ENCODE measurements at regions not wholly inside any gene's neighbourhood (a gene's known extent, or its start where the extent isn't known, plus 50 kb on each side); places are given as distances from the start of the nearest gene placed in this dataset.

- intact Hi-C loops (cut with micrococcal nuclease) (no loop called here), in situ Hi-C loops (cut with MboI; ENCODE audit: low sequenced_read_pairs) (loop anchor here (25.0 kb wide), 1 partner anchor 1556 kb away; no protein-coding TSS in a partner anchor)
- CTCF ChIA-PET, result no interaction called here
Measured at GRCh38 chr4:137131201-137131600, 401.1 kb downstream of the PCDH18 start.

More at GRCh38 chr4:137131201-137131600, 401.1 kb downstream of the PCDH18 start:
- dilution Hi-C loops (cut with HindIII; ENCODE audit: low sequenced_read_pairs, unreplicated experiment), result no loop called here
- H3K27me3 ChIP-seq (ENCODE audit: control insufficient read depth, insufficient read depth, low read length), result no peaks in the 10 kb centered on the region
- ATAC-seq (ENCODE audit: low read depth) (no peak), DNase-seq (no peak)
- no peaks in the 10 kb centered on the region for H3K36me3 ChIP-seq (ENCODE audit: control insufficient read depth, insufficient read depth, low read length)
- H4K8ac ChIP-seq (ENCODE audit: low read depth in 2 of 2, low read length in 2 of 2), result no peak overlapping the region
- no peak overlapping the region for H2BK5ac ChIP-seq (ENCODE audit: low read depth, low read length, poor library complexity, severe bottlenecking)
- H2AK5ac ChIP-seq (ENCODE audit: low read depth, low read length), result no peak overlapping the region
- no peak overlapping the region for H2BK15ac ChIP-seq (ENCODE audit: low read depth, low read length)
- no peak overlapping the region for H3K18ac ChIP-seq (ENCODE audit: low read depth, low read length)
- H3K56ac ChIP-seq (ENCODE audit: extremely low read depth, insufficient read depth, low read length), result no peak overlapping the region
- H3K4me1 ChIP-seq (ENCODE audit: control insufficient read depth, insufficient read depth, low read length), result no peaks in the 10 kb centered on the region
- no peak overlapping the region for H3K4me3 ChIP-seq (ENCODE audit: insufficient read depth, low read depth, low read length)
- H3K23ac ChIP-seq (ENCODE audit: low read depth, low read length), result no peak overlapping the region
- no TSS peak for BruUV-seq (replicated peaks)
- H4K5ac ChIP-seq (ENCODE audit: low read depth, low read length), result no peak overlapping the region
- no peak overlapping the region for H3K9ac ChIP-seq (ENCODE audit: low read depth, low read length)
- no peak overlapping the region for H2AFZ ChIP-seq (replicated peaks; ENCODE audit: low read length, poor library complexity)
- POLR2A ChIA-PET (ENCODE audit: unreplicated experiment), result no interaction called here
- TF ChIP-seq CEBPB (IDR thresholded peaks at IDR 0.05; ENCODE audit: low read depth, low read length), result no peak
- no peak for TF ChIP-seq RAD21 (IDR thresholded peaks at IDR 0.05; ENCODE audit: low read length)
- no peak for TF ChIP-seq MAZ (IDR thresholded peaks at IDR 0.05; ENCODE audit: borderline replicate concordance, low read depth, low read length)
- no peak for TF ChIP-seq SMC3 (IDR thresholded peaks at IDR 0.05; ENCODE audit: low read depth, low read length)
- TF ChIP-seq NFE2L2 (IDR thresholded peaks at IDR 0.05; ENCODE audit: low read depth, low read length), result no peak
- TF ChIP-seq FOS (IDR thresholded peaks at IDR 0.05; ENCODE audit: low read depth, low read length), result no peak
- no peak for TF ChIP-seq ELK1 (IDR thresholded peaks at IDR 0.05; ENCODE audit: borderline replicate concordance, low read depth, low read length)
- no peak for TF ChIP-seq RFX5 (IDR thresholded peaks at IDR 0.05; ENCODE audit: low read depth, low read length)
- TF ChIP-seq USF2 (IDR thresholded peaks at IDR 0.05; ENCODE audit: low read depth, low read length), result no peak
- no peak for TF ChIP-seq CHD1 (IDR thresholded peaks at IDR 0.05; ENCODE audit: low read depth, low read length)
- no peak for TF ChIP-seq MAFK (IDR thresholded peaks at IDR 0.05; ENCODE audit: low read depth, low read length)
- TF ChIP-seq RCOR1 (IDR thresholded peaks at IDR 0.05; ENCODE audit: insufficient replicate concordance, low read length), result no peak
- no peak for TF ChIP-seq CTCF (conservative IDR thresholded peaks at IDR 0.05; ENCODE audit: low read depth, low read length)
- TF ChIP-seq MXI1 (IDR thresholded peaks at IDR 0.05; ENCODE audit: borderline replicate concordance, low read depth, low read length), result no peak
- no peak for TF ChIP-seq POLR2A (IDR thresholded peaks at IDR 0.05; ENCODE audit: low read depth, low read length)
- no peak for TF ChIP-seq BHLHE40 (IDR thresholded peaks at IDR 0.05; ENCODE audit: low read depth, low read length)
- no peak overlapping the region for H3K14ac ChIP-seq (replicated peaks; ENCODE audit: low read depth, low read length)
- no peak overlapping the region for H3K27ac ChIP-seq (ENCODE audit: insufficient read depth, low read length)
- no peak overlapping the region for H2AK9ac ChIP-seq (replicated peaks; ENCODE audit: low read depth, low read length, poor library complexity)
- no peak overlapping the region for H2BK20ac ChIP-seq (ENCODE audit: low read depth, low read length)
- no peaks in the 10 kb centered on the region for H3K79me1 ChIP-seq (ENCODE audit: low read depth in 1 of 2, low read length in 2 of 2)
- H4K20me1 ChIP-seq (ENCODE audit: insufficient read depth, low read length), result no peaks in the 10 kb centered on the region
- H3K4me2 ChIP-seq (ENCODE audit: low read depth, low read length), result no peak overlapping the region
- no peak overlapping the region for H3K4ac ChIP-seq (ENCODE audit: low read depth, low read length)
- no peaks in the 10 kb centered on the region for H3K9me1 ChIP-seq (ENCODE audit: insufficient read depth, low read length)
- H4K91ac ChIP-seq (ENCODE audit: insufficient read depth, low read depth, low read length), result no peak overlapping the region
- no peaks in the 10 kb centered on the region for H3K9me3 ChIP-seq (ENCODE audit: control insufficient read depth, insufficient read depth, low read length)
- no peak overlapping the region for H2BK120ac ChIP-seq (ENCODE audit: low read depth, low read length)

All from IMR-90 (cell line).